ENCODE measurements at regions not wholly inside any gene's neighbourhood (a gene's known extent, or its start where the extent isn't known, plus 50 kb on each side); places are given as distances from the start of the nearest gene placed in this dataset.

- DNase-seq, result no peak
Measured at GRCh38 chr4:16991450-16991849, 93.0 kb upstream of the LDB2 start.

DNA sequence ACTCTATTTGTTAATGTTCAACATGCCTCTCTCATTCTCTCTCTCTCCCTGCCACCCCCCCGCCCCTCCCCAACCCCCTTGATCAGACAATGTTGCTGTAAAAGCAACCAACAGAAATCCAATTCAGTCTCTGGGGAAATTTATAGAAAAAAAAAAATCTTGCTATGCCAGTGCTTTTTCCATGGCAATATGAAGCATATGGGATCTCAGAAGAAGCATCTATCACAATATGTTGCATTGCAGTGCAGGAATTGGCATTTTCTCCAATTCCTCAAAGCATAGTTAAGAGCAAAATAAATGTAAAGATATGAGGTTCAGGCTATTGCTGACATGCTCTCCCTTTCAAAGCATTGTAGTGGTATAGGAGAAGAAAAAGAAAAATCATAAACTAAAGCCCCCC is 90.9 kb upstream of the LDB2 start:
- no peak for DNase-seq

DNA sequence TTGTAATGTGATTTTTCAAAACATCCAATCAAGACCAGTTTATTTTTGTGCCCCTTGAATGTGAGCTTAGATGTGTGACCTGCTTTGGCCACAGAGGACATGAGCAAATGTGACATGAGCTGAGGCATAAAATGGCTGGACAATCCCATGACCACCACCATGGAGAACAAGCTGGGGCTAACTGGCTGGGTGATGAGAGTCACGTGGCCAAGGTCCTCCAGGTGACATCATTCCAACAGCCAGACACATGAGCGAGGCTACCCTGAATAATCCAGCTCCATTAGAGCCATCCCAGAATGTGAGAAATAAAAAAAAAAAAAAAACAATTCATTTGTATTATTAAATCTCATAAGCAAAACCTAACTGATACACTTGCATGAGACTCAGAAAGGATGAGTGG is 90.4 kb upstream of the LDB2 start:
- no peak for DNase-seq

GRCh38 chr4:16977081-16977480 is 78.6 kb upstream of the LDB2 start:
- DNase-seq, result no peak

GRCh38 chr4:16969696-16970135 is 71.3 kb upstream of the LDB2 start:
- no peak for DNase-seq

- no peak for DNase-seq
Measured at GRCh38 chr4:16967722-16968121, 69.3 kb upstream of the LDB2 start.

DNA sequence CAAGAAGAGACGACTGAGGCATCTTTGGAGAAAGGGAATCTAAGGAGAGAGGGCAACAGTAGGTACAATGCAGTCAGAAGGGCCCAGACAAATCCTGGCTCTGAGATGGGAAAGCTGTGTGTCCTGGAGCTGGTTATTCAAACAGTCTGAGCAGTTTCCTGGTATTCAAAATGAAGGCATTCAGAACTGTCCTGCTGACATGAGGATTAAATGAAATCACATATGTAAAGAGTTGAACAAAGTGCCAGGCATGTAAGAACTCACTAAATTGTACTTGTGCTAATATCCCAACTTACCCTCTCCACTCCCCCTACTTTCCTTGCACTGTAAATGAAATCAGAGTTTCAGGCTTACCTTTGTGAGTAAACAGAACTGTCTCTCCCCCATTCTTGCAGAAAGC is 60.9 kb upstream of the LDB2 start:
- no peak for DNase-seq

DNA sequence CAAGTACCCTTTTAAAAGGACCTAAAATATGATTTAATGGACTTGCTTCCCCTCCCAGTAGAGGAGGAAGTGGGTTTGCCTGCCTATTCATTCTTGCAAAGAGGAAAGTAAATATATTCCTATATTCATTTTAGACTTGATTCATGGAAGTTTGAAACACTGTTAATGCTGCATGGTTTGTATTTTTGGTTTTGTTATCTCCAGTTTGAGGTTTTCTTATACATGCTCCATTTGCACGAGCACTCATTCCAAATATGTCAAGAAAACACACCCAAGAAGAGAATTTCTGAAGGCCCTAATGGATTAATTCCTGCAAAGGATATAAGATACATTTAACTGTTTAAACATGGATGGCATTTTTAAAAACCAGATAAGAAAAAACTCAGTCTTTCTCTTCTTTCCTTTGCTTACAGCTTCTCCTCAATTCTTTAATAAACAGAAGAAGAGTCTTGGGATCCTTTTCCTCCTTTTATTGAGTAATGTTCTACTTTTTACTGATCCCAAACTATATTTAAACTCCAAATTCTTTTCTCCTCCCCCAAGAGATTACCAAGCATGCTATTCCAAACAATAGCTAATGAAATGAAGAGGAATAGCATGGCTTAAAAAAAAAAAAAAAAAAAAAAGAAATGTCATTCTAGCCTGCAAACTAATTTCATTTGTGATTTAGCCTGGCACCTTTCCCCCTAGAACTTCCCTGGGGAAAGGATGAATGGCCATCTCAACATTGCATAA is 54.6 kb upstream of the LDB2 start:
- DNase-seq, result no peak

DNA sequence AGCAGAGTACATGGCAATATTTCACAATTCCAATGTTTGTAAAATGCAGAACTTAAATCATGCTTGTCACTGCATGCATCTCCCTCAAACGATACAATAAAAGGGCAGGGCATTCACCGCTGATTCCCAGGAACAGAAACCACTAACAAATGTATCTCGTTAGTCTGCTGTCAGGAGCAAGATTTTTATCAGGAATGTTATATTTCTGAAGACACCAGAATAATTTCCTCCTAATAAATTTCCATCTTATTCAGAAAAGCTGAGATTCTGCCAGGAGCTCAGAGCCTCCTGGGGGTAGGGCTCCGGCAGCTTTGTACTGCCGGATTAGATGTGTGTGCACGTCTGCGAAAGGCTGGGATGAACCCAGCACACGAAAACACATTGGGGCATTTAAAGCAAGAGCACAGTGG is 54.0 kb upstream of the LDB2 start:
- DNase-seq, result no peak
